SU-DHL-6 (cell line): ENCODE measurements at regions not wholly inside any gene's neighbourhood (a gene's known extent, or its start where the extent isn't known, plus 50 kb on each side); places are given as distances from the start of the nearest gene placed in this dataset.

Experiments
- CTCF ChIP-seq: fragments of 200-600 bp; sonication (generic); IDR thresholded peaks from one replicate; pipeline ENCODE4 v1.5.1; 2017; ENCODE audit warnings: antibody characterized with exemption, mild to moderate bottlenecking, low read length, moderate library complexity; ENCODE audit not compliant: insufficient read depth, poor library complexity, severe bottlenecking
- EZH2phosphoT487 ChIP-seq: fragments of 200-600 bp; sonication (generic), shearing (Covaris generic); conservative IDR thresholded peaks from 2 replicates; pipeline ENCODE4 v1.6.1; 2018; ENCODE audit warnings: mild to moderate bottlenecking, antibody characterized with exemption, low read length, moderate library complexity, mixed read lengths

- TF ChIP-seq CTCF (no peak), EZH2phosphoT487 (no peak)
Measured at GRCh38 chr3:74121761-74122160, 492.7 kb downstream of the CNTN3 start.
